ENCODE measurements at regions not wholly inside any gene's neighbourhood (a gene's known extent, or its start where the extent isn't known, plus 50 kb on each side); places are given as distances from the start of the nearest gene placed in this dataset.

GRCh38 chr6:139825935-139826374 is 451.5 kb upstream of the CITED2 start:
- in situ Hi-C loops (cut with MboI; ENCODE audit: low sequenced_read_pairs): no loop called here

GRCh38 chr6:139824864-139825263 is 450.4 kb upstream of the CITED2 start:
- in situ Hi-C loops (cut with MboI; ENCODE audit: low sequenced_read_pairs): no loop called here

- in situ Hi-C loops (cut with MboI; ENCODE audit: low sequenced_read_pairs): no loop called here
Observed at GRCh38 chr6:139823808-139824126, 449.3 kb upstream of the CITED2 start.

GRCh38 chr6:139823099-139823807 is 448.8 kb upstream of the CITED2 start:
- in situ Hi-C loops (cut with MboI; ENCODE audit: low sequenced_read_pairs): no loop called here

GRCh38 chr6:139821676-139822223 is 447.3 kb upstream of the CITED2 start:
- in situ Hi-C loops (cut with MboI; ENCODE audit: low sequenced_read_pairs): no loop called here

- in situ Hi-C loops (cut with MboI; ENCODE audit: low sequenced_read_pairs): no loop called here
Observed at GRCh38 chr6:139820210-139820609, 445.8 kb upstream of the CITED2 start.

- in situ Hi-C loops (cut with MboI; ENCODE audit: low sequenced_read_pairs): no loop called here
Observed at GRCh38 chr6:139819776-139820175, 445.3 kb upstream of the CITED2 start.

- in situ Hi-C loops (cut with MboI; ENCODE audit: low sequenced_read_pairs): no loop called here
Observed at GRCh38 chr6:139812939-139813338, 438.5 kb upstream of the CITED2 start.

GRCh38 chr6:139801571-139802321 is 427.3 kb upstream of the CITED2 start:
- in situ Hi-C loops (cut with MboI; ENCODE audit: low sequenced_read_pairs): no loop called here

- in situ Hi-C loops (cut with MboI; ENCODE audit: low sequenced_read_pairs): no loop called here
Observed at GRCh38 chr6:139800837-139801236, 426.4 kb upstream of the CITED2 start.

- in situ Hi-C loops (cut with MboI; ENCODE audit: low sequenced_read_pairs): no loop called here
Observed at GRCh38 chr6:139790527-139790926, 416.1 kb upstream of the CITED2 start.

GRCh38 chr6:139784222-139784769 is 409.8 kb upstream of the CITED2 start:
- in situ Hi-C loops (cut with MboI; ENCODE audit: low sequenced_read_pairs): no loop called here

GRCh38 chr6:139779988-139780774 is 405.7 kb upstream of the CITED2 start:
- in situ Hi-C loops (cut with MboI; ENCODE audit: low sequenced_read_pairs): no loop called here

GRCh38 chr6:139778688-139779087 is 404.2 kb upstream of the CITED2 start:
- in situ Hi-C loops (cut with MboI; ENCODE audit: low sequenced_read_pairs): no loop called here

GRCh38 chr6:139778106-139778505 is 403.7 kb upstream of the CITED2 start:
- in situ Hi-C loops (cut with MboI; ENCODE audit: low sequenced_read_pairs): no loop called here

- in situ Hi-C loops (cut with MboI; ENCODE audit: low sequenced_read_pairs): no loop called here
Observed at GRCh38 chr6:139777202-139777970, 402.9 kb upstream of the CITED2 start.

- in situ Hi-C loops (cut with MboI; ENCODE audit: low sequenced_read_pairs): no loop called here
Observed at GRCh38 chr6:139776041-139776440, 401.6 kb upstream of the CITED2 start.

- in situ Hi-C loops (cut with MboI; ENCODE audit: low sequenced_read_pairs): loop anchor here (25.0 kb wide), 1 partner anchor 381 kb away; no protein-coding TSS in a partner anchor
Observed at GRCh38 chr6:139768196-139768595, 393.7 kb upstream of the CITED2 start.

- in situ Hi-C loops (cut with MboI; ENCODE audit: low sequenced_read_pairs): loop anchor here (25.0 kb wide), 1 partner anchor 379 kb away; no protein-coding TSS in a partner anchor
Observed at GRCh38 chr6:139766796-139767195, 392.3 kb upstream of the CITED2 start.

GRCh38 chr6:139765825-139766285 is 391.4 kb upstream of the CITED2 start:
- in situ Hi-C loops (cut with MboI; ENCODE audit: low sequenced_read_pairs): loop anchor here (25.0 kb wide), 1 partner anchor 379 kb away; no protein-coding TSS in a partner anchor
